Limb (tissue), 2 donors: ENCODE measurements at regions not wholly inside any gene's neighbourhood (a gene's known extent, or its start where the extent isn't known, plus 50 kb on each side); places are given as distances from the start of the nearest gene placed in this dataset.
"Not testable (repeated sequence)": the region's sequence is repeated elsewhere in the genome, so short reads cannot be mapped to it uniquely, and the experiment has no call there.

Experiments
- DNase-seq, 2 donors: peaks; one replicate each; pipeline ENCODE4 v3.0.0-alpha.2; 2016; ENCODE audit errors: extremely low spot score in 2 of 2

GRCh38 chr9:126169736-126170135, 156.9 kb upstream of the MVB12B start:
- no peak for DNase-seq

- DNase-seq = no peak
These were observed 156.3 kb upstream of the MVB12B start for GRCh38 chr9:126170286-126170823.

GRCh38 chr9:126171641-126172040, 155.0 kb upstream of the MVB12B start:
- no peak for DNase-seq

- DNase-seq = no peak
These were observed 153.2 kb upstream of the MVB12B start for GRCh38 chr9:126173401-126173800.

GRCh38 chr9:126173929-126174328, 152.7 kb upstream of the MVB12B start:
- DNase-seq = no peak

GRCh38 chr9:126183266-126183665, 143.4 kb upstream of the MVB12B start:
- DNase-seq = no peak

- not testable (repeated sequence) for DNase-seq
These were observed 135.6 kb upstream of the MVB12B start for GRCh38 chr9:126190994-126191393.

- DNase-seq = no peak
These were observed 127.8 kb upstream of the MVB12B start for GRCh38 chr9:126198854-126199253.

GRCh38 chr9:126203313-126203712, 123.3 kb upstream of the MVB12B start:
- no peak for DNase-seq

GRCh38 chr9:126204197-126204596, 122.4 kb upstream of the MVB12B start:
- no peak for DNase-seq

GRCh38 chr9:126204708-126205225, 121.9 kb upstream of the MVB12B start:
- DNase-seq = no peak

GRCh38 chr9:126205265-126205664, 121.4 kb upstream of the MVB12B start:
- DNase-seq = no peak

GRCh38 chr9:126205845-126206498, 120.7 kb upstream of the MVB12B start:
- no peak for DNase-seq

GRCh38 chr9:126207256-126207655, 119.4 kb upstream of the MVB12B start:
- no peak for DNase-seq

- DNase-seq = no peak
These were observed 118.3 kb upstream of the MVB12B start for GRCh38 chr9:126208216-126208758.

- DNase-seq = no peak
These were observed 115.1 kb upstream of the MVB12B start for GRCh38 chr9:126211441-126212074.

- no peak for DNase-seq
These were observed 111.1 kb upstream of the MVB12B start for GRCh38 chr9:126215486-126215885.

- DNase-seq = no peak
These were observed 109.8 kb upstream of the MVB12B start for GRCh38 chr9:126216826-126217225.

- DNase-seq = no peak
These were observed 109.4 kb upstream of the MVB12B start for GRCh38 chr9:126217250-126217653.

GRCh38 chr9:126217797-126218196, 108.8 kb upstream of the MVB12B start:
- no peak for DNase-seq

GRCh38 chr9:126218359-126219125, 108.1 kb upstream of the MVB12B start:
- no peak for DNase-seq

GRCh38 chr9:126219166-126219565, 107.5 kb upstream of the MVB12B start:
- DNase-seq = no peak
